ENCODE measurements at regions not wholly inside any gene's neighbourhood (a gene's known extent, or its start where the extent isn't known, plus 50 kb on each side); places are given as distances from the start of the nearest gene placed in this dataset.
A peak's percentile ranks its signal among the peaks of the same experiment; 100 is the strongest.
"Not testable (repeated sequence)": the region's sequence is repeated elsewhere in the genome, so short reads cannot be mapped to it uniquely, and the experiment has no call there.

DNA sequence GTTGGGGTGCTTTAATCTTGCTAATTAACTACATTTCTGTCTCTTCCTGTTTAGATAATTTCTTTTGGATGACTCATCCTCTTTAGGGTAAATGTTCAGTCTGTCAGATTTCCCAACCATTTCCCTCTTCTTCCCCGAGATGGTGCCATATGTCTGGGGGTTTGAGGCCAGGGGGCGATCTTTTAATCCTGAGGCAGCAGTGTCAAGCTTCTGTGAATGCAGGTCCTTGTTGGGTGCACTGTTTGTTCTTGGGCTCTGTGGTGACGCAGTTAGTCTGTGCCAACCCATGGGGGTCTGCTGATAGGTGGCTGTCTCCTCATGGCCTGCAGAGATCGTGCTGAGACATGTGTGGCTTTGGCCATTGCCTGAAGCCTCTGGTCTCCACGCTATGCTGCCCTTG is 420.4 kb downstream of the NDFIP2 start:
- intact Hi-C loops (cut with DNase I), result no loop called here

GRCh38 chr13:79900356-79900755 is 419.4 kb downstream of the NDFIP2 start:
- DNase-seq, result no peak
- intact Hi-C loops (cut with DNase I), result no loop called here

More for the DNA sequence above, 420.4 kb downstream of the NDFIP2 start:
- DNase-seq, result peak in 7 of 10 donors; percentile 19 to 88 (median 54)

DNA sequence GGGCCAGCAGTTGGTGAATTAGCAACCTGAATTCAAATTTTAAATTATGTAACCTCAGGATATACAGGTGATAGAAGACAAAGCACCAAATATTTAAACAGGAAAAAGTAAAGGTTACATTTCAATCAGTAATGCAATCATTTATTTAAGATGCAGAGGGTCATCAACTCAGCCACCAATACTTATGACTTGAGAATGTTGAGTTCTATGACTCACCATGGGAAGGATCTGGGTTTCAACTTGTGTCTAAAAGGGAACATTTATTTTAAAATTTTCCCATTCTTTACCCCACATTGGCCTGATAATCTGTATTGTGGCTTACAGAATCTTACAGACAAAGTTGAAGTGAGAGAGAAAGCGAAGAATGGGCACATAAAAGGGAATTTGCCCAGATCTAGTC is 418.0 kb downstream of the NDFIP2 start:
- intact Hi-C loops (cut with DNase I), result no loop called here
- no peak for DNase-seq

GRCh38 chr13:79898202-79898826 is 417.4 kb downstream of the NDFIP2 start:
- intact Hi-C loops (cut with DNase I), result no loop called here

GRCh38 chr13:79896851-79897250 is 415.9 kb downstream of the NDFIP2 start:
- intact Hi-C loops (cut with DNase I), result no loop called here
- no peak for DNase-seq

More at GRCh38 chr13:79898202-79898826, 417.4 kb downstream of the NDFIP2 start:
- DNase-seq, result no peak

- no peak for DNase-seq
- intact Hi-C loops (cut with DNase I), result no loop called here
Observed at GRCh38 chr13:79895416-79895815, 414.5 kb downstream of the NDFIP2 start.

GRCh38 chr13:79887278-79887677 is 406.3 kb downstream of the NDFIP2 start:
- DNase-seq, result peak in 2 of 10 donors; percentile 67 to 75
- intact Hi-C loops (cut with DNase I), result not testable (repeated sequence)

DNA sequence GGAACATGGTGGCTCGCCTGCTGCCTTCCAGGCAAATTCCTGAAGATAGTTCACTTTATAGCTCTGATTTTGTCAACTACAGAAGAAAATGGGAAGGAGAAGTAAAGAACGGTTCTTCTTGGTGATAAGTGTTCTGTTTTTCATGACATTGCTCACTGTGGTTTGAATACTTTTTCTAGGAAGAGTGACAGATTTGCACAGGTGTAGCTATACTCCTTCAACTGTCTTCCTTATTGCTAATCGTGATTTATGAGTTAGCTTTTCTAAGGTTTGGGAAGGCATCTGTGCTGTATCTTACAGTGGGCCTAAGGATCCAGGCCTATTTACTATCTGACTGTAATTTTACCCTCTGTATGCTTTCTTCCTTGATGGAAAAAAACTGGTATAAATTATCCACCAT is 405.6 kb downstream of the NDFIP2 start:
- intact Hi-C loops (cut with DNase I), result no loop called here
- no peak for DNase-seq

GRCh38 chr13:79884890-79885289 is 403.9 kb downstream of the NDFIP2 start:
- DNase-seq, result no peak
- intact Hi-C loops (cut with DNase I), result no loop called here

DNA sequence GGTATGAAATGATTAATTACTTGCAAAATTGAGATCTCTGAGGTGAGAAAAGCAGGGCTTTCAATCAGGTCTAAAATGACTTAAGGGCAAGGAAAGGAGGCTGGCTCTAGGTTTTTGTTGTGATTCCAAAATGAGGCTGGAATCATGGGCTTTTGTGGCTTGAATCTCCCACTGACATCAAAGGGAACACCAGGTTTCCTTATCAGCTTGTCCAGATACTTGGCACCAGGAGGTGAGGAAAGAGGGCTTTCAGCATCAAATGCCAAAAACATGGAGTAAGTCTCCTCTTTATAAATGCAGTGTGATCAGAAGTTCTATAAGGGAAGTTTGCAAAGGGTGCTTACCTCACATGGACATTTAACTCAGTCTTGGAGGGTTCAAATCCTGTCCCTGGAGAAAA is 402.3 kb downstream of the NDFIP2 start:
- intact Hi-C loops (cut with DNase I), result no loop called here
- DNase-seq, result no peak

DNA sequence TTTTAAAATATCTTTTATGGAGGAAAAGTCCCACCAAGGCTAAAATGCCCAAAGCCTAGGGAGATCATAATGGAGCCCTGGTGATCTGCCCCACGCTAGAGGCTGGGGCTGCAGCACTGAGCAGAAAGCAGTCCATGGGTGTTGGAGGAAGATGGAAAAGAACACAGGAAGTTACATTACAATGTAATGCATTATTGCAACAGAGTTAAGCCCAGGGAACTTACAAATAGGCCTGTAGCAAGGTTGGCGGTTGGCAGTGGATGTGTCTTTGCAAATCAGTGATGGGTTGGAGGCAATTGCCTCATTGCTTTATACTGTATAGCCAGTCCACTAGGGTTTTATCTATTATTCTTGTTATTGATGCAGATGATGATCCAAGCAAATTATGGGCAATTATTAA is 399.9 kb downstream of the NDFIP2 start:
- DNase-seq, result no peak
- intact Hi-C loops (cut with DNase I), result no loop called here

DNA sequence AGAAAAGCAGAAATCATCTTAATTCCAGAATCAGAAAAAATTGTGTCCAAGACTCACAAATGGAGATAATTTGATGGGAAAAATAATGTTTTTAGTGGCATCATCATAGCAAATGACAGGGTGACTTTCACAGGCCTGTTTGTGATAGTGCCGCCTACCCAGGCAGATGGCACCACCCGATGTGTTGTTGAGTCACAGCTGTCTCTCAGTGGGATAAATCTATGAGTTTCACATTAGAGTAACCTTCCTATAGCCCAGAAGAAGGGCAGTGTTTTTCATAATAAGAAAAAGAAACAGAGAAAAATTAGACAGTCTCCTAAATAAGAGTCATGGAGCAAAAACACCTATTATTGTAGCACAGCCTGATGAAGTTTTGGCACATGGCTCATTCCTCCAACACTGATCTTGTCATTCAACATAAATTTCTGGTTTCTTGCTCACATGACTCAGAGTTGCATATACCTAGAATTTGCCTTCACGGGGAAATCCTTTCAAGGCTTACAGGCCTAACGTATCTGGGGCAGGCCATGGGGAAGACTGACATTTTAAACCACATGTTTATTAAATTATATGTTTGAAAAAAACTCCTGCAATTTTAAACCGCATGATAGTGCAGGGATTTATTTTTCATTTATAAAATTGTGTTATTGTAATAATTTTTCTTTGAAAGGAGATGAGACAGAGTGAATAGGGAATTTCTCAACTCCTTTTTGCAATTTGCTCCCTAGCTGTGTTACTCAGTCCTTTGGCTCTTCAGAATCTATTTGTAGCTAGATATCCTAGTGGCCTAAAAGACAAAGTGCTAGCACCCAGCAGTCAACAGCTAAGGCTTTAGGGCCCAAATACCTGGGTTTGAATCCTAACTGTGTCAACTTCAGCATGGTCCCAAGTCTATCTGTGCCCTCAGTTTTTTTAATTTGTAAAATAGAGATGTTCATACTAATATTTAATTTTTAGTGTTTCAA is 393.7 kb downstream of the NDFIP2 start:
- intact Hi-C loops (cut with DNase I), result no loop called here
- peak in 5 of 10 donors; percentile 8 to 86 (median 71) for DNase-seq

DNA sequence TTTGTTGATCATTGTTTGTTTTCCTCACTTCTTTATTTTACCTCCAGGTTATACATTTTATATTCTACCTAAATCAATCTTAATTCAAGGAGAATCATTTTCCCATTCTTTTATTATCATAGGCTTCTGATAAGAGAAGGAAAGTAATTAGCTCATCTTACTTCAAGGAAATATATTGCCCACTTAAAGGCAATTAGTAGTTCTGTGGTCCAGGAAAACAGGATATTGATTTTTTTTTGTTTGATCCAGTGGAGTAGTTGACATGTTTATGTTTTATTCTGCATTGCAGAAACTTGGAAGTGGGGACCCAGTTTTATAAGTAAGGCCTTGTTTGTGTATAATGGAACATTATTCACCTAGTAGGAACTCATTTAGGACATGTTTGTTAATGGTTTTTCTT is 390.6 kb downstream of the NDFIP2 start:
- no peak for DNase-seq
- intact Hi-C loops (cut with DNase I), result no loop called here

- no peak for DNase-seq
- intact Hi-C loops (cut with DNase I), result no loop called here
Observed at GRCh38 chr13:79870766-79871165, 389.8 kb downstream of the NDFIP2 start.

DNA sequence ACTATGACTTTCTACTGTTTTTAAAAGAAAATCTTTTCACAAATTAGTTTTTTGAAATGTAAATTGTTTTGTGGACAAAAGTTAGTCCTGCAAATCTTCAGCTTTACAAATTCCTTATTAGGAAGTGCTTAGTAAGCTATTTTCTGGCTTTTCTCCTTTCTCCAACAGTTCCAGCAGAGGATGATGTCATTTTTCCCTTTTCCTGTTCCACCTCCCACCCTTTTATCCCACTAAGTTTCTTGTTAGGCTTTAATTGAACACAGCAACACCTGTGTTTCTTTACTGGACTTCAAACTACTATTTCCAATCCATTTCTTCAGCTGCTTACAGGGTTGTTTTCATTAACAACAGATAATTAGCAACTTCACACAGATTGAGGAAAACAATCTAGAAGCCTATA is 389.2 kb downstream of the NDFIP2 start:
- DNase-seq, result no peak
- intact Hi-C loops (cut with DNase I), result no loop called here

- intact Hi-C loops (cut with DNase I), result no loop called here
- DNase-seq, result no peak
Observed at GRCh38 chr13:79869326-79869725, 388.4 kb downstream of the NDFIP2 start.

DNA sequence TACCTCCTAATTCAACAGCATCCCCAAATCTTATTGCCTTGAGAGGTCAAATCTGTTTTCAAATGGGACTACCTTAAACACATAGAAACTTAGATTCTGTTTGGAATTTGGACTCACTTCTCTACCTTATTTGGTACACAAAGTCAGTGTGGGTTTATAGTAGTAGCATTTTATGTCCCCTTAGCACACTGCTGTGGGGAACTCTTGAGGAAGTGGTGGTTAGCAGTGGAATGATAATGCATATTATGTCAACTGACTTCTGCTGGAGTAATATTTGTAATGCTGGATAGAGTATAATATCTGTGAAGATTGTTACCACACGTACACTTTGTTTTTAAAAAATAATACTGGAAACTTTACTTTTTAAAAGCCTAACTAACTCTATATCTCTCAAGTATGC is 386.3 kb downstream of the NDFIP2 start:
- DNase-seq, result no peak

DNA sequence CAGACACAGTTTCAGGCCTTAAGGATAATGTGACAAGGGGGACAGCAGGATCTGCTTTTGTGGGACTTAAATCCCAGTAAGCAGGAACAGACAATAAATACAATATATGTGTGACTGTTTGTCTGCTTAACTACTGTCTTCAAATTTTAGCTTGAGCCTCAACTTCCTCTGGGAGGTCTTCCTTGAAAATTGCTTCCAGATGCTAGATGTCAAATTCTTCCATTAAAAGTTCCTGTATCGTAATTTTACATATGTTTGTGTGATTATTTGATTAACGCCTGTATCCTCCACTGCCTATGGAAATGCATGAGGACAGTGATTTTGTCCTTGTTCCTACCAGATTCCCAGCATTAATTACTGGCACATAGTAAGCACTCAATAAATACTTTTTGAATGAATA is 385.5 kb downstream of the NDFIP2 start:
- no peak for DNase-seq
- intact Hi-C loops (cut with DNase I), result no loop called here

More for the DNA sequence above, 386.3 kb downstream of the NDFIP2 start:
- intact Hi-C loops (cut with DNase I), result no loop called here

GRCh38 chr13:79862515-79862914 is 381.6 kb downstream of the NDFIP2 start:
- intact Hi-C loops (cut with DNase I), result no loop called here
- no peak for DNase-seq

DNA sequence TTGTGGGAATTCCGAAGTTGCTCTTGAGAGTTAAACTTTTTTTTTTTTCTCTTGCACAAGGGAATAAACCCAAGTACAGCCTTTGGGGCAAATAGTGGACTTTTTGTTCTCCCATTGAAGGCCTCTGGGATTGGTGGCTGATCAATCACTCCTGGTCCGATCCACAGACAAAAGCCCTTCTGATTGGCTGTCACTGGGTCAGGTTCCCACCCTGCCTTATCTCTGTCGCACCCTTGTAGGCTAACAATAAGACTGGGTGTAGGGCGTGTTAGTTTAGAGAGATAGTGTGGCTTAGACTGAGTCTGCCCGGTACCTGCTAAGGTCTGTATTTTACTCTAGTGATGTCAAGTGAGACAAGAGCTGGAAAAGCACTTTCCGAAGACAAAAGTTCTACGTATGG is 380.8 kb downstream of the NDFIP2 start:
- no peak for DNase-seq
- intact Hi-C loops (cut with DNase I), result no loop called here

- intact Hi-C loops (cut with DNase I), result no loop called here
- DNase-seq, result no peak
Observed at GRCh38 chr13:79860791-79861190, 379.8 kb downstream of the NDFIP2 start.

- intact Hi-C loops (cut with DNase I), result no loop called here
- no peak for DNase-seq
Observed at GRCh38 chr13:79859756-79860155, 378.8 kb downstream of the NDFIP2 start.

Data from posterior cingulate gyrus (tissue), 11 donors.